K562 (cell line): ENCODE measurements at regions not wholly inside any gene's neighbourhood (a gene's known extent, or its start where the extent isn't known, plus 50 kb on each side); places are given as distances from the start of the nearest gene placed in this dataset.

ENCODE experiments used
- ATAC-seq: fragments of 200-7000 bp; cut with Tn5 transposase; 3 replicates; pipeline ENCODE4 v1.9.1; 2020; ENCODE audit warnings: moderate library complexity
- BruUV-seq: library from RNA; stranded (reverse); fragments of 400-500 nt; replicated peaks from 2 replicates; lab custom pipeline; 2021; lab: Mats Ljungman, UMichigan
- CTCF ChIA-PET: fragments of 300-600 bp; formaldehyde crosslinking; extraction: SDS; loops from one replicate; lab custom pipeline; 2021; ENCODE audit warnings: low intra/inter-chr PET ratio; lab: Yijun Ruan, JAX
- POLR2A ChIA-PET: fragments of 300-600, 350-650 bp; sonication (Branson Sonifier 250); formaldehyde crosslinking; extraction: SDS; loops from one replicate; lab custom pipeline; 2021; ENCODE audit warnings: antibody characterized with exemption, inconsistent platforms; lab: Yijun Ruan, JAX
- DNase-seq, 4 experiments: peaks; one replicate each; pipeline versions ENCODE4 v3.0.0 to v3.0.0-alpha.2; 2011 to 2018; ENCODE audit warnings: low spot score in 3 of 4, mixed read lengths in 3 of 4; ENCODE audit errors: extremely low read depth in 1 of 4
- FAIRE-seq: peaks from 2 replicates; lab custom pipeline; 2011; peaks lifted over from hg19 to GRCh38; lab: Jason Lieb, UNC
- H2AFZ ChIP-seq: 2 replicates; pipeline ENCODE4 v1.6.0; 2011; ENCODE audit warnings: low read depth, low read length, control low read depth, inconsistent platforms
- H3K27ac ChIP-seq: fragments of 200-600 bp; 3 replicates; pipeline ENCODE4 v1.8.0; 2011; ENCODE audit warnings: low read depth, mild to moderate bottlenecking, control low read depth, inconsistent platforms, low read length, moderate library complexity, mixed read lengths; ENCODE audit errors: extremely low read depth
- H3K27me3 ChIP-seq, 2 experiments: fragments of 300-600 bp in 1 of 2; 2 replicates in 1 of 2; 3 replicates in 1 of 2; pipeline versions ENCODE4 v1.6.0 to v1.8.0; 2011; ENCODE audit warnings: inconsistent platforms in 2 of 2, low read length in 2 of 2, mild to moderate bottlenecking in 1 of 2, mixed read lengths in 1 of 2, moderate library complexity in 1 of 2; ENCODE audit not compliant: control insufficient read depth in 2 of 2, insufficient read depth in 2 of 2
- H3K36me3 ChIP-seq: fragments of 300-600 bp; 3 replicates; pipeline ENCODE4 v1.8.0; 2011; ENCODE audit warnings: mild to moderate bottlenecking, low read length, inconsistent platforms; ENCODE audit not compliant: control insufficient read depth, insufficient read depth
- H3K4me1 ChIP-seq, 2 experiments: fragments of 200-600 bp in 1 of 2; replicated peaks in 1 of 2; 2 replicates in 1 of 2; 3 replicates in 1 of 2; pipeline versions ENCODE4 v1.5.1 to v1.8.0; 2011; ENCODE audit warnings: inconsistent platforms in 2 of 2, low read length in 2 of 2, mild to moderate bottlenecking in 1 of 2, mixed read lengths in 1 of 2, moderate library complexity in 1 of 2; ENCODE audit not compliant: control insufficient read depth in 2 of 2, insufficient read depth in 2 of 2
- H3K4me2 ChIP-seq: 2 replicates; pipeline ENCODE4 v1.6.1; 2011; ENCODE audit warnings: low read length, control low read depth, inconsistent platforms, mixed read lengths; ENCODE audit not compliant: insufficient read depth
- H3K4me3 ChIP-seq: fragments of 200-600 bp; sonication (generic), shearing (Covaris generic); 2 replicates; pipeline ENCODE4 v1.5.1; 2016; ENCODE audit warnings: control low read depth, inconsistent platforms
- H3K79me2 ChIP-seq: fragments of 200-600 bp; 3 replicates; pipeline ENCODE4 v1.8.0; 2011; ENCODE audit warnings: low read length, inconsistent platforms; ENCODE audit not compliant: control insufficient read depth, insufficient read depth
- H3K9ac ChIP-seq, 2 experiments: 2 replicates each; pipeline versions ENCODE4 v1.6.0 to v1.6.1; 2011; ENCODE audit warnings: low read depth in 2 of 2, low read length in 2 of 2, control low read depth in 1 of 2, inconsistent platforms in 1 of 2, mild to moderate bottlenecking in 1 of 2, mixed read lengths in 1 of 2; ENCODE audit not compliant: insufficient read depth in 1 of 2
- H3K9me1 ChIP-seq: one replicate; pipeline ENCODE4 v1.6.0; 2011; ENCODE audit warnings: inconsistent platforms, mild to moderate bottlenecking, low read length, moderate library complexity; ENCODE audit not compliant: control insufficient read depth, insufficient read depth
- H3K9me3 ChIP-seq: replicated peaks from 2 replicates; pipeline ENCODE4 v1.5.1; 2011; ENCODE audit warnings: low read depth, low read length, inconsistent platforms; ENCODE audit not compliant: control insufficient read depth, insufficient read depth
- H4K20me1 ChIP-seq: replicated peaks from 2 replicates; pipeline ENCODE4 v1.6.1; 2011; ENCODE audit warnings: low read length, inconsistent platforms, mixed read lengths; ENCODE audit not compliant: control insufficient read depth, insufficient read depth
- HCFC1 ChIP-seq: IDR thresholded peaks from 2 replicates; pipeline ENCODE4 v1.6.1; 2012; ENCODE audit warnings: low read depth, low read length, improper control_type of control experiment
- MED1 ChIP-seq: sonication (generic); formaldehyde crosslinking; IDR thresholded peaks from 2 replicates; pipeline ENCODE4 v1.8.1; 2023; ENCODE audit warnings: missing genetic modification reagents, borderline replicate concordance
- WHSC1 ChIP-seq: IDR thresholded peaks from one replicate; pipeline ENCODE4 v1.6.1; 2012; ENCODE audit warnings: low read length, control low read depth, inconsistent platforms
- YY1 ChIP-seq, 3 experiments: IDR thresholded peaks; 2 replicates each; pipeline ENCODE4 v1.6.1; 2011; ENCODE audit warnings: low read length in 2 of 3, mild to moderate bottlenecking in 2 of 3, moderate library complexity in 2 of 3, borderline replicate concordance in 1 of 3, control low read depth in 1 of 3, low read depth in 1 of 3; ENCODE audit not compliant: insufficient read depth in 3 of 3, insufficient replicate concordance in 2 of 3, control insufficient read depth in 1 of 3, insufficient read length in 1 of 3; ENCODE audit errors: extremely low read depth in 1 of 3
- in situ Hi-C: fragments of 300-500 bp; cut with MboI; formaldehyde crosslinking; loops from 4 replicates; pipeline ENCODE4 v1.15.0; 2018; ENCODE audit warnings: inconsistent platforms, mixed read lengths
- intact Hi-C: fragments of 100-400 bp; cut with micrococcal nuclease; formaldehyde crosslinking; loops from 2 replicates; pipeline ENCODE4 v1.14.2; 2022
- TF ChIP-seq, protein P1 (sequence below): fragments of 450-650 bp; IDR thresholded peaks from 2 replicates; pipeline ENCODE4 v1.6.1; 2016; ENCODE audit warnings: low read depth
- TF ChIP-seq, protein P2 (sequence below): IDR thresholded peaks from 2 replicates; pipeline ENCODE4 v1.6.1; 2012; ENCODE audit warnings: low read depth, low read length, improper control_type of control experiment, borderline replicate concordance
- TF ChIP-seq, protein P3 (sequence below): fragments of 450-650 bp; IDR thresholded peaks from 2 replicates; pipeline ENCODE4 v1.6.1; 2018; ENCODE audit warnings: mild to moderate bottlenecking, low read depth; ENCODE audit not compliant: partially characterized antibody

DNA sequence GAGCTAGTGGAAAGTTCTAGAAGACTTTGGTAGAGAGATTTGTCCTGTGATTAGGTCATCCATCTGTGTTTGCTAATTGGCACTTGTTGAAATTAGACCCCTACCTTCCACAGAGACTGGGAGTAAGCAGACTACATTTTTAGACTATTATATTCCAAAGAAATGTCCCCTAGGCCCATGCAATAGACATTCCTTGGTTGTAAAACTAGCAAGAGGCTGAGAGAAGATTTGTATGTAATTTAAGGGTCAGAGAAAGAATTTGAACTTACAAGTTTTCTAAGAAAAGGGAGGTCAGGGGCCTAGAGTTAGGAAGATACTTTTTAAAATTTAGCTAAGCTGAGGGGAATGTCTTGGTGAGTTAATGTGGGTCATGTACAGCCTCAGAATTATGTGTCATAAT lies 470.7 kb upstream of the SLITRK1 start:
- intact Hi-C loops: no loop called here
- no TSS peak for BruUV-seq
- in situ Hi-C loops: no loop called here
- no peak for FAIRE-seq
- no peaks in the 10 kb centered on the region for H3K9me3 ChIP-seq
- H2AFZ ChIP-seq: no peak overlapping the region
- no peaks in the 10 kb centered on the region for H4K20me1 ChIP-seq
- no peaks in the 10 kb centered on the region for H3K9me1 ChIP-seq
- no peaks in the 10 kb centered on the region for H3K4me1 ChIP-seq
- no peak for DNase-seq
- no peak overlapping the region for H3K9ac ChIP-seq
- H3K4me3 ChIP-seq: no peak overlapping the region
- no peaks in the 10 kb centered on the region for H3K36me3 ChIP-seq
- no peak overlapping the region for H3K4me2 ChIP-seq
- H3K79me2 ChIP-seq: no peaks in the 10 kb centered on the region
- H3K27ac ChIP-seq: no peak overlapping the region
- TF ChIP-seq, protein P1, sequence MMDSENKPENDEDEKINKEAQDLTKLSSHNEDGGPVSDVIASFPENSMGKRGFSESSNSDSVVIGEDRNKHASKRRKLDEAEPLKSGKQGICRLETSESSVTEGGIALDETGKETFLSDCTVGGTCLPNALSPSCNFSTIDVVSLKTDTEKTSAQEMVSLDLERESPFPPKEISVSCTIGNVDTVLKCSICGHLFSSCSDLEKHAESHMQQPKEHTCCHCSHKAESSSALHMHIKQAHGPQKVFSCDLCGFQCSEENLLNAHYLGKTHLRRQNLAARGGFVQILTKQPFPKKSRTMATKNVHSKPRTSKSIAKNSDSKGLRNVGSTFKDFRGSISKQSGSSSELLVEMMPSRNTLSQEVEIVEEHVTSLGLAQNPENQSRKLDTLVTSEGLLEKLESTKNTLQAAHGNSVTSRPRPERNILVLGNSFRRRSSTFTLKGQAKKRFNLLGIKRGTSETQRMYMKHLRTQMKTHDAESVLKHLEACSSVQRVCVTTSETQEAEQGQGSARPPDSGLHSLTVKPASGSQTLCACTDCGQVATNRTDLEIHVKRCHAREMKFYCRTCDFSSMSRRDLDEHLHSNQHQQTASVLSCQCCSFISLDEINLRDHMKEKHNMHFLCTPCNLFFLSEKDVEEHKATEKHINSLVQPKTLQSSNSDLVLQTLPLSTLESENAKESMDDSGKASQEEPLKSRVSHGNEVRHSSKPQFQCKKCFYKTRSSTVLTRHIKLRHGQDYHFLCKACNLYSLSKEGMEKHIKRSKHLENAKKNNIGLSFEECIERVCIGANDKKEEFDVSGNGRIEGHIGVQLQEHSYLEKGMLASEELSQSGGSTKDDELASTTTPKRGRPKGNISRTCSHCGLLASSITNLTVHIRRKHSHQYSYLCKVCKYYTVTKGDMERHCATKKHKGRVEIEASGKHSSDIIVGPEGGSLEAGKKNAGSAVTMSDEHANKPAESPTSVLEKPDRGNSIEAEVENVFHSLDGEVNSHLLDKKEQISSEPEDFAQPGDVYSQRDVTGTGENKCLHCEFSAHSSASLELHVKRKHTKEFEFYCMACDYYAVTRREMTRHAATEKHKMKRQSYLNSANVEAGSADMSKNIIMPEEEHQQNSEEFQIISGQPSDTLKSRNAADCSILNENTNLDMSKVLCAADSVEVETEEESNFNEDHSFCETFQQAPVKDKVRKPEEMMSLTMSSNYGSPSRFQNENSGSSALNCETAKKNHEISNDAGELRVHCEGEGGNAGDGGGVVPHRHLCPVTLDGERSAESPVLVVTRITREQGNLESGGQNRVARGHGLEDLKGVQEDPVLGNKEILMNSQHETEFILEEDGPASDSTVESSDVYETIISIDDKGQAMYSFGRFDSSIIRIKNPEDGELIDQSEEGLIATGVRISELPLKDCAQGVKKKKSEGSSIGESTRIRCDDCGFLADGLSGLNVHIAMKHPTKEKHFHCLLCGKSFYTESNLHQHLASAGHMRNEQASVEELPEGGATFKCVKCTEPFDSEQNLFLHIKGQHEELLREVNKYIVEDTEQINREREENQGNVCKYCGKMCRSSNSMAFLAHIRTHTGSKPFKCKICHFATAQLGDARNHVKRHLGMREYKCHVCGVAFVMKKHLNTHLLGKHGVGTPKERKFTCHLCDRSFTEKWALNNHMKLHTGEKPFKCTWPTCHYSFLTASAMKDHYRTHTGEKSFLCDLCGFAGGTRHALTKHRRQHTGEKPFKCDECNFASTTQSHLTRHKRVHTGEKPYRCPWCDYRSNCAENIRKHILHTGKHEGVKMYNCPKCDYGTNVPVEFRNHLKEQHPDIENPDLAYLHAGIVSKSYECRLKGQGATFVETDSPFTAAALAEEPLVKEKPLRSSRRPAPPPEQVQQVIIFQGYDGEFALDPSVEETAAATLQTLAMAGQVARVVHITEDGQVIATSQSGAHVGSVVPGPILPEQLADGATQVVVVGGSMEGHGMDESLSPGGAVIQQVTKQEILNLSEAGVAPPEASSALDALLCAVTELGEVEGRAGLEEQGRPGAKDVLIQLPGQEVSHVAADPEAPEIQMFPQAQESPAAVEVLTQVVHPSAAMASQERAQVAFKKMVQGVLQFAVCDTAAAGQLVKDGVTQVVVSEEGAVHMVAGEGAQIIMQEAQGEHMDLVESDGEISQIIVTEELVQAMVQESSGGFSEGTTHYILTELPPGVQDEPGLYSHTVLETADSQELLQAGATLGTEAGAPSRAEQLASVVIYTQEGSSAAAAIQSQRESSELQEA: no peak
- TF ChIP-seq, protein P2, sequence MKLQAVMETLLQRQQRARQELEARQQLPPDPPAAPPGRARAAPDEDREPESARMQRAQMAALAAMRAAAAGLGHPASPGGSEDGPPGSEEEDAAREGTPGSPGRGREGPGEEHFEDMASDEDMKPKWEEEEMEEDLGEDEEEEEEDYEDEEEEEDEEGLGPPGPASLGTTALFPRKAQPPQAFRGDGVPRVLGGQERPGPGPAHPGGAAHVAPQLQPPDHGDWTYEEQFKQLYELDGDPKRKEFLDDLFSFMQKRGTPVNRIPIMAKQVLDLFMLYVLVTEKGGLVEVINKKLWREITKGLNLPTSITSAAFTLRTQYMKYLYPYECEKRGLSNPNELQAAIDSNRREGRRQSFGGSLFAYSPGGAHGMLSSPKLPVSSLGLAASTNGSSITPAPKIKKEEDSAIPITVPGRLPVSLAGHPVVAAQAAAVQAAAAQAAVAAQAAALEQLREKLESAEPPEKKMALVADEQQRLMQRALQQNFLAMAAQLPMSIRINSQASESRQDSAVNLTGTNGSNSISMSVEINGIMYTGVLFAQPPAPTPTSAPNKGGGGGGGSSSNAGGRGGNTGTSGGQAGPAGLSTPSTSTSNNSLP: no peak
- TF ChIP-seq YY1 (IDR thresholded peaks at IDR 0.05; ENCODE audit: borderline replicate concordance in 1 of 3, control insufficient read depth in 1 of 3, extremely low read depth in 1 of 3, insufficient read depth in 3 of 3, insufficient read length in 1 of 3, insufficient replicate concordance in 2 of 3, low read depth in 1 of 3, low read length in 2 of 3) (no peak), WHSC1 (no peak), MED1 (CRISPR knock-in tag) (no peak), HCFC1 (no peak)
- TF ChIP-seq, protein P3, sequence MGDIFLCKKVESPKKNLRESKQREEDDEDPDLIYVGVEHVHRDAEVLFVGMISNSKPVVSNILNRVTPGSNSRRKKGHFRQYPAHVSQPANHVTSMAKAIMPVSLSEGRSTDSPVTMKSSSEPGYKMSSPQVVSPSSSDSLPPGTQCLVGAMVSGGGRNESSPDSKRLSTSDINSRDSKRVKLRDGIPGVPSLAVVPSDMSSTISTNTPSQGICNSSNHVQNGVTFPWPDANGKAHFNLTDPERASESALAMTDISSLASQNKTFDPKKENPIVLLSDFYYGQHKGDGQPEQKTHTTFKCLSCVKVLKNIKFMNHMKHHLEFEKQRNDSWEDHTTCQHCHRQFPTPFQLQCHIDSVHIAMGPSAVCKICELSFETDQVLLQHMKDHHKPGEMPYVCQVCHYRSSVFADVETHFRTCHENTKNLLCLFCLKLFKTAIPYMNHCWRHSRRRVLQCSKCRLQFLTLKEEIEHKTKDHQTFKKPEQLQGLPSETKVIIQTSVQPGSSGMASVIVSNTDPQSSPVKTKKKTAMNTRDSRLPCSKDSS: no peak
- no peak for ATAC-seq
- POLR2A ChIA-PET: no interaction called here
- CTCF ChIA-PET: no interaction called here
- H3K27me3 ChIP-seq: no peaks in the 10 kb centered on the region
